ENCODE measurements at regions not wholly inside any gene's neighbourhood (a gene's known extent, or its start where the extent isn't known, plus 50 kb on each side); places are given as distances from the start of the nearest gene placed in this dataset.

GRCh38 chr5:44697025-44697424 is 111.7 kb upstream of the MRPS30 start:
- no peak overlapping the region for H3K4me3 ChIP-seq (ENCODE audit: insufficient read depth, low read depth, low read length)
- no peak for TF ChIP-seq CTCF (conservative IDR thresholded peaks at IDR 0.05; ENCODE audit: low read depth, low read length)
- TF ChIP-seq MXI1 (IDR thresholded peaks at IDR 0.05; ENCODE audit: borderline replicate concordance, low read depth, low read length): no peak
- TF ChIP-seq POLR2A (IDR thresholded peaks at IDR 0.05; ENCODE audit: low read depth, low read length): no peak
- TF ChIP-seq CEBPB (IDR thresholded peaks at IDR 0.05; ENCODE audit: low read depth, low read length): no peak
- TF ChIP-seq CHD1 (IDR thresholded peaks at IDR 0.05; ENCODE audit: low read depth, low read length): no peak
- no peak for TF ChIP-seq MAFK (IDR thresholded peaks at IDR 0.05; ENCODE audit: low read depth, low read length)
- no peak for TF ChIP-seq RFX5 (IDR thresholded peaks at IDR 0.05; ENCODE audit: low read depth, low read length)
- H4K5ac ChIP-seq (ENCODE audit: low read depth, low read length): no peak overlapping the region
- no peaks in the 10 kb centered on the region for H3K27me3 ChIP-seq (ENCODE audit: control insufficient read depth, insufficient read depth, low read length)
- H2BK20ac ChIP-seq (ENCODE audit: low read depth, low read length): no peak overlapping the region
- no peaks in the 10 kb centered on the region for H3K36me3 ChIP-seq (ENCODE audit: control insufficient read depth, insufficient read depth, low read length)
- WGBS, 2 experiments (ENCODE audit: extremely low coverage in 2 of 2, insufficient read length in 1 of 2): 0% methylated on average over 1 of the region's 3 CpGs; no CpG with 5 or more reads in 1 of the 2 experiments
- no peak overlapping the region for H3K27ac ChIP-seq (ENCODE audit: insufficient read depth, low read length)
- ATAC-seq (ENCODE audit: low read depth): no peak
- H2BK120ac ChIP-seq (ENCODE audit: low read depth, low read length): no peak overlapping the region
- no peak overlapping the region for H4K91ac ChIP-seq (ENCODE audit: insufficient read depth, low read depth, low read length)
- DNase-seq: no peak
- intact Hi-C loops (cut with micrococcal nuclease): no loop called here
- H3K23ac ChIP-seq (ENCODE audit: low read depth, low read length): no peak overlapping the region
- H3K4ac ChIP-seq (ENCODE audit: low read depth, low read length): no peak overlapping the region
- H4K8ac ChIP-seq (ENCODE audit: low read depth in 2 of 2, low read length in 2 of 2): no peak overlapping the region
- no peak overlapping the region for H3K18ac ChIP-seq (ENCODE audit: low read depth, low read length)
- POLR2A ChIA-PET (ENCODE audit: unreplicated experiment): no interaction called here
- H4K20me1 ChIP-seq (ENCODE audit: insufficient read depth, low read length): no peaks in the 10 kb centered on the region
- no peak overlapping the region for H2AFZ ChIP-seq (replicated peaks; ENCODE audit: low read length, poor library complexity)
- no peaks in the 10 kb centered on the region for H3K79me1 ChIP-seq (ENCODE audit: low read depth in 1 of 2, low read length in 2 of 2)
- H3K9me3 ChIP-seq (ENCODE audit: control insufficient read depth, insufficient read depth, low read length): peaks cover 2% of the 10 kb centered on the region; the same call in 1 of the 2 replicates
- in situ Hi-C loops (cut with MboI; ENCODE audit: low sequenced_read_pairs): no loop called here
- H3K9ac ChIP-seq (ENCODE audit: low read depth, low read length): no peak overlapping the region
- H2BK5ac ChIP-seq (ENCODE audit: low read depth, low read length, poor library complexity, severe bottlenecking): no peak overlapping the region
- no peak overlapping the region for H2AK5ac ChIP-seq (ENCODE audit: low read depth, low read length)
- dilution Hi-C loops (cut with HindIII; ENCODE audit: low sequenced_read_pairs, unreplicated experiment): no loop called here
- H3K4me1 ChIP-seq (ENCODE audit: control insufficient read depth, insufficient read depth, low read length): no peaks in the 10 kb centered on the region
- no peak overlapping the region for H3K4me2 ChIP-seq (ENCODE audit: low read depth, low read length)
- no peak overlapping the region for H2BK15ac ChIP-seq (ENCODE audit: low read depth, low read length)
- no peak overlapping the region for H3K14ac ChIP-seq (replicated peaks; ENCODE audit: low read depth, low read length)
- H2AK9ac ChIP-seq (replicated peaks; ENCODE audit: low read depth, low read length, poor library complexity): no peak overlapping the region
- no peak overlapping the region for H3K56ac ChIP-seq (ENCODE audit: extremely low read depth, insufficient read depth, low read length)
- CTCF ChIA-PET: no interaction called here
- BruUV-seq (replicated peaks): no TSS peak
- H3K9me1 ChIP-seq (ENCODE audit: insufficient read depth, low read length): no peaks in the 10 kb centered on the region

Data from IMR-90 (cell line).